ENCODE measurements at regions not wholly inside any gene's neighbourhood (a gene's known extent, or its start where the extent isn't known, plus 50 kb on each side); places are given as distances from the start of the nearest gene placed in this dataset.

DNA sequence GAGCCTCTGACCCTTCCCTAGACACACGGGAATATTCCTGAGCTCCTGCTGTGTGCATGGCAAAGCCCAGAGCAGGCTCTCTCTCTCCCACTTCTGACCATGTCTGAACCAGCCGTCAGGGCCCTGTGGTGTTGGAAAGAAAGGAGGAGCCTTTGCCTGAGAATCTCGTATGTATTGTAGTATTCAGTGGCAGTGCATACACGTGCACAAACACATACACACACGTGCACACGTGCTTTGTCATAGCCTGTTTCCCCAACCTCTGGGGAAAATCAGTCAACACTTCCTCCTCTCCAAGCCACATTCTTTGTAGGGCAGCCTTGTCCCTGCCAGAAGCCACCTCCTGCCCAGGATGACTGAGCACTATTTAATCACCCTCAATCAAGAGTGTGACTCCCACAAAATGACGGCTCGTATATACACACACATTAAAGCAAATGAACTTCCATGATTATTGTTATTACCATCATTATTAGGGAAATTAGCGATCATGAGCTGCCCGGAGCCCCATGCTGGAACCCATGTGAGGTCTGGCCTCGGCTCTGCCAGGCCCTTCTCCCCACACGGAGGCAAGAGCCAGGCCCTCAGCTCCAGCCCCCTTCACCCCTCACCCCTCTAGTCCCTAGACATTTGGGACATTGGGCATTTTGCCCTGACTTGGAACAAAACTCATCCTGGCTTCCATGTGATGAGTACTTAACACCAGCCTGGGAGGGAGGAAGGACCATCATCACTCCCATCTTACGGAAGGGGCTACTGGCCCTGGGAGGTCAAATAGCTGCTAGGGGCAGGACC lies 331.9 kb downstream of the NPHP4 start:
- no peak for DNase-seq (ENCODE audit: low spot score)

DNA sequence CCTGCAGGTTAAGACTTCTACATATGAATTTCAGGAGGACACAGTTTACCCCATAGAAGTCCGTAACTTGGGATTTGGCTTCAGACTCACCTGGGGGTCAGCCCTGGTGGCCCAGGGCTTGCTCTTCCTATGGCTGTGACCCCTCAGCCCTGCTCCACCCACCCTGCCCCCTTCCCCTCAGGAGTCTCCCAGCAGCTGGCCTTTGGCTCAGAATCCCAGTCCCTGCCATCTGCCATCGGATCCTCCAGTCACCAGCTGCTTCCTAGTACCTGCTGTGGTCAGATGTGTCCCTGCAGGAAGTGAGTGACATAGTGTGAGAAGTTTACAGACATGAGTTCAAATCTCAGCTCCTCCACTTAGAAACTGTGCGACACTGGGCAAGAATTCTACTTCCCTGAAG lies 332.6 kb downstream of the NPHP4 start:
- no peak for DNase-seq (ENCODE audit: low spot score)

DNA sequence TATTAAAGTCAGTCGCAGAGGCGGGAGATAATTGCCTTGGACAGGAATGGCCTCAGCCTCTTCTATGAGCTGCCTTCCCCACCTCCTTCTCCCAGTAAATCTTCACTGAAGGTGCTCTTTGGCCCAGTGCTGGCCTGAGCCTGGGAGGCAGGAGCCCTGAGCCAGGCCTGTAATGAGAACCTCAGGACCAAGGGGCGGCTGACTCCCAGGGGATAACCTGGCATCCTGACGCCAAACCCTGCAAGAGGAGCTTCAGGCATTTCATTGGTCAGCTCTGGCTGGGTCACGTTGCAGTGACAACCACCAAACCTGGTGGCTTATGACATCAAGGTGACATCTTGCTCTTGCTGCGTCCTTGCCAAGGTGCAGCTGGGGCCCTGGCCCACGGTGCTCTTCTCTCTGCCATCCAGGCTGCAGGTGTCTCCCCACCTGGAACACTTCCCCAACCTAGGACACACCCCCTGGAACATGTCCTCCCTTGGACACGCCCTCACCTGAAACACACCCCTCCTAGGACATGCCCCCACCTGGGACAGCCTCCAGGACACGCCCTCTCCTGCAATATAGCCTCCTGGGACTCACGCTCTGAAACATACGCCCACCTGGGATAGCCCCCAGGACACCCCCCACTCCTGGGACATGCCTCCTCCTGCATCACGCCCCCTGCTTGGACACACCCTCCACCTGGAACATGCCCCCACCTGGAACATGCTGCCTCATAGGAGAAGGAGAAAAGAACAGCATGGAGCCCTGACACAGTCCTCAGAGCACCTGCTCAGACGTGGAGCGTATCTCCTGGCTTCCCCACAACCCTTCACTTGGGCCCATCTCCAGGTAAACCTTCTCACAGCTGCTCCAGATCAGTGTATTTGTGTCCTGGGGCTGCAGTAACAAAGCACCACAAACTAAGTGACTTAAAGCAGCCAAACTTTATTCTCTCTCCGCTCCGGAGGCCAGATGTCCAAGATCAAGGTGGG lies 333.6 kb downstream of the NPHP4 start:
- no peak for DNase-seq (ENCODE audit: low spot score)

DNA sequence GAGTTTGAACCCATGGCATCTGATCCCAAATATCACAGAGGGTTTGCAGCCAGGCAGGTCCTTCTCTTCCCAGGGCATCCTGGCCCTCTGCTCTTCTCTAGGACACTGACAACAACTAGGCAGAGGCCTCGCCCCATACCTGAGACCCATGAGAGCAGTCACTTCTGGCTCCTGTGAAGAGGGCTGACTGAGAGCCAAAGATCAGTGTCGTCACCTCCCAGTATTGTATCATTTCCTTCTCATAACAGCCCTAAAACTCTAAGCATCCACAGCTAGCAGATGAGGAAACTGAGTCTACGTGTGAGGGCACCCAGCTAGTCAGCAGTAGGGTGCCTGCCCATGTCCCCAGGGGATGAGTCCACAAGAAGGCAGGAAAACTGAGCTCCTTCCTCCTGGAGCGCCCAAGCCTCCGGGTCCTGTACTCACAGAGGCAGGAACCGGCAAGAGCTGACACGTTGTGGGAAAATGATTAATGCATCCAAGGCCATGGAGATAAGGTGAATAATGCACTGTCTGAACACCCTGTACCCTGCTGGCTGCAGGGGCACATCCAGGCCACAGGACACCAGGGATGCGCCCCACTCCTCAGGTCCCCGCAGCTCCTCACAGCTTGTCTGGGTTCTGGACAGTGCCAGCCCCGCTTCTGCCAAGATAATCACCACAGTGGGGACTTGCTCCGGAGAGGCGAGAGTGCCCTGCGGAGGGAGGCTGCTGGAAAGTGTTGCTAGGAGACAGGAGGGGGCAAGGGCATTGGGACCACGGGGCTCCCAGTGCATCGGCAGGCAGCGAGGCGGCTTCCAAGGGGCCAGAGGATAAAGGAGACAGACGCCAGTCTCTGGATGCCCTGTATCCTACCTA lies 340.0 kb downstream of the NPHP4 start:
- DNase-seq (ENCODE audit: low spot score) = no peak

DNA sequence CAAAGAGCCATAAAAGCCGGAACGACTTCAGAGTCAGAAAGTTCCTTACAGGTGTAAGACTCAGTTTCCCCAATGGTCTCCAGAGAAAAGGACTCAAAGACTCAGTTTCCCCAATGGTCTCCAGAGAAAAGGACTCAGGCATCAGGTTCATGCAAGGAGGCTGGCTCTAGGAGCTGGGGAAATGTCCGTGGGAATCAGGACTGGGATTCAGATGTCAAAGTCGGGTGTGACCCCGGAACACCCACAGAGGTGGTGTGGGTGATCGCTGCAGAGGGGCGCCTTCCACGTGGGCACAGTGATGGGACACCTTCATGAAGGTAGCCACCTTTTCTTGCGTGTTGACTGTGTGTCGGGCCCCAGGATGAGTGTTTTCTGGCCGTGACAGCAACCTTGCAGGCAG lies 340.8 kb downstream of the NPHP4 start:
- DNase-seq (ENCODE audit: low spot score) = no peak

DNA sequence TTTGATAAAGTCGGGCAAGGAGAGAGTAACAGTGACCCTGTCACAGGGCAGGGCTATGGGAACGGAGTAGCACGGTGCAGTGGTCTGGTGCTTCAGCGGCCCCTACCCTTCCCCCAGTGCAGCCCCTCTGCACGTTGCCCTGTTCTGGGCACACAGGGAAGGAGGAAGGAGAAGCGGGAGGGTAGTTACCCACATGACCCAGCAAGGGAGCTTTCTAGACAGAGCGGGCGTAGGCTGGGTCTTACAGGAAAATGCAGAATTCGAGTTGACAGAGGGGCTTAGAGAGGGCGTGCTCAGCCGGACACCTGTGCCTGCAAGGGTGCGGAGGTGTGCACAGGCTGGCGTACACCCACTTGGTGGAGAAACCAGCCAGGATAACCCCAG lies 341.2 kb downstream of the NPHP4 start:
- DNase-seq (ENCODE audit: low spot score) = no peak

DNA sequence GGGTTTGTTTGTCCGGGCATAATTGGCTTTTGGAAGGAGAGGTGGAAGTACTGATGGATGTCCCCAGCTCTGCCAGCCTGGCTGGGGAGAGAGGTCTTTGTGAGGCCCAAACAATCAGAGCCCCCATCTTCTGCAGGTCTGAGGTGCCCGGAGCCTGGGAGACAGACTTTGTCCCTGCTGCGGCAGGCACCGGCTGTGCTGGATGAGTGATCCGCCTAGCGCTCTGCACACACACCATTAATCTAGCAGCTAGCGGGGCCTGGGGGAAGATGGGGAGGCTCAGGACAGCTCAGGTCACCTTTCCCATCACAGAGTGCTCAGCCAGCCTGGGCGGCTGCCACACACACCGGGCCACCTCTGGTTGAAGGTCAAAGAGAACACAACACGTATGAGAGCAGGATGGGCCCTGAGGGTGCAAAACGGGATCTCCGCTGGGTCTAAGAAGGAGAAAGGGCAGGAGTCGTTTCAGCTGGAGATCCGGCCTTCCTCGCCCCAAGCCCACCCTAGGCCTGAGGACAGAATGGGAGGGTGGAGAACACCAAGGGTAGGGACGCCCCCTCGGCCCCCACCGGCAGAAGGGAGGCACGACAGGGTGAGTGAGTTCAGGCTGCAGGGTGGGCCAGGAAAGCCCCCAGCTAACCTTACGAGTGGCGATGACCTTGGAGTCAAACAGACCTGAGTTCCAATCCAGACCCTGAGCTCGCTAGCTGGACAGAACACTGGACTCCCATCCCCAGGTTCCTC lies 341.8 kb downstream of the NPHP4 start:
- no peak for DNase-seq (ENCODE audit: low spot score)

DNA sequence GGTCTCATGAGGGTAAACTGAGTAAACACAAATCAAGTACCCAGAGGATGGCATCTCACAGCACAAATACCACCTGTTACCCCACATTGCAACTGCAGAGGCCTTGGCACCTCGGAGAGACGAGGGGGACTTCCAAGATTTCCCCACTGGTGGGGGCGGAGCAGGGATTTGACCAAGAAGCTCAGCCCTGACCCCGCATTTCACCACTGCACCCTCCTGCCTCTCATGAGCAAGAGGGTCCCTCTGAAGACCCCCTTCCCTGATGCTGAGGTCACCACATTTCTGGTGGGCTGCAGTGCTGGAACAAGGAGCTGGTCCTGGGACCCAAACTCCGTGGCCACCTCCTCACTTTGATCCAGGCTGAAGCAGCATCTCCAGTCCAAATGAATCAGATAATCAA lies 342.4 kb downstream of the NPHP4 start:
- DNase-seq (ENCODE audit: low spot score) = no peak

DNA sequence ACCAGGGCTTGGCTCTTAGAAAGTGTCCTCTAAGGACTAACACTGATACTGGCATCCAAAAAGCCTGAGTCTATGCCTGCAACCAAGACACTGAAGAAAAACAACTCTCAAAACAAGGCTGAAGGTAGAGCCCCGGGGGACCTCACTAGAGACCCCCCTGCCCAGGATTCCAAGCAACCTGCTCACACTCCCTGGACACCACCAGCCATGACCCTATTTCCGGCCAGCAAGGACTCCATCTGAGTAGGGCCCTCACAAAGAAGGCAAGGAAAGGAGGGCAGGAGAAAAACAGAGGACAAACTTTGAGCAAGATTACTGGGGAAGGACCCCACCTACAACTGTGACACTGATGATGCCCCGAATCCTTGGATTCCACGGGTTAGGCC lies 343.1 kb downstream of the NPHP4 start:
- no peak for DNase-seq (ENCODE audit: low spot score)

DNA sequence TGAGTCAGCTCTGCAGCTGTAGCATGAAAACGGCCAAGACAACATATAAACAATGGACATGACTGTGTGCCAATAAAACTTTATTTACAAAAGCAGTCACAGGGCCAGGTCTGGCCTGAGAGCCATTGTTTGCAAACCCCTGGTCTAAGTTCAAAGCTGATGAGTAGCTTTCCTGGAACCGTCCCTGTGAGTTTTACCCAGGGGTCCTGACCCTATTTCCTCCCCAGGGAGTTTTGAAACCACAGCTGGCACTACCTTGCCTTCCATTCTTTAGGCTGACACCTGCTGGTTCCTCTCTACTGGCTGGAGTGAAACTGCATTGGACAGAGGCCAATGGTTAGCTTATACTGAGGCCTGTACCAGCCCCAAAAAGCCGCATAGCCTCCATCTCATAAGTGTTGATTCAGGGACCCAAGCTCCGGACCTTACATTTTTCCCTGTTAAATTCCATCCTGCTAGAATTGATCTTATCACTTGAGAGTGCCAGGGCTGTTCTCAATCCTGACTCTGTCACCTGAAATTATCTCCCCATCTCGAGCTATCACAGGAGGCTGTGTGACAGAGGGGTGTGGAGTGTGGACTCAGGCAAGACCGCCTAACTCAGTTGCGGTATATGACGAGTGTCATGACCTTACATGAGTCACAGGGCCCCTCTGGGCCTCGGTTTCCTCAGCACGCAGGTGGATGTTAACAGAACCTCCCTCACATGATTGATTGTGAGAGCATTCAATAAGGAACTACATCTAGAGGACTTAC lies 343.6 kb downstream of the NPHP4 start:
- DNase-seq (ENCODE audit: low spot score) = no peak

DNA sequence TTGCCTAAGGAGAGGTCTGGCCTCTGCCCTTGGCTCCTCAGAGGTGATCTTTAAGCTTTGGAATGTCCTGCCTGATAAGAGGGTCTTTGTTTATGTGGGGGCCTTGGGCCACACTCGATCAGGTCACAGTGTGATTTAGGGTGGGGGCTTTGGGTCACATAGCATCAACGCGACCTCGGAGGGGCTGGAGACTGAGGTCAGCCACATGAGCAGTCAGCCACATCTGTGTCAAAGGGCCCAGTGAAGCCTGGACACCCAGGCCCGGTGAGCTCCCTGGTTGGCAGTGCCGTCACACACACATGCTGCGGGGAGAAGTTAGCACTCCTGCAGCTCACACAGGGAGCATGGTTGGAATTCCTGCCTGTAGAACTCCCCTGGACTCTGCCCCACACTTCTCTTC lies 345.0 kb downstream of the NPHP4 start:
- DNase-seq (ENCODE audit: low spot score) = no peak

DNA sequence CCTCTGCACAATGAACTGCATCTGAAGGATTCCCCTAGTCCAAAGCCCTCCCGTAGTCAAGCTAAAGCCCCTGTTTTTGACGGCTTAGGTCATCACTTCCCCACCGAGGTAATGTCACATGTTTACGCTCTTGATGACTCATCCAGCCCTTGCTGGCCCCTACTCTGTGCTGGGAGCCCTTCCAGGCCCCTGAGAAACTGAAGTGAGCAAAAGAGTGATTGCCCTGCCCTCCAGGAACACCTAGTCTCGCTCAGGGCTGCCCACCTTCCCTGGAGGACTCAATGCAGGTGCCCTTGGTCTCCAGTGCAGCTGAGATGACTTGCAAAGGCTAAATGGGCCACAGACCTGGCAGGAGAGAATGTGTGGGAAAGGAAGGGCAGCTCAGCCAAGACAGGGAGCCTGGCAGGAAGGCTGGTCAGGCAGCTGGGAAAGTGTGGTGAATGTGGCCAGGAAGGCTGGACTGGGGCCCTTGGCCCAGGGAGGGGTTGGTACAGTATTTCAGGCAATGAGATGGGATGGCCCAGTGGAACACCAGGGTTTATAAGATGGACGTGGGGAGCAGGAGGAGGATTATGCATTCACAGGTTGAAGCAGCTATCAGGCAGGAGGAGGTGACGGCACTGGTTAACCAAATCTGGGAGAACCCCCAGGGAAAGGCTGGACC lies 345.6 kb downstream of the NPHP4 start:
- DNase-seq (ENCODE audit: low spot score) = no peak

DNA sequence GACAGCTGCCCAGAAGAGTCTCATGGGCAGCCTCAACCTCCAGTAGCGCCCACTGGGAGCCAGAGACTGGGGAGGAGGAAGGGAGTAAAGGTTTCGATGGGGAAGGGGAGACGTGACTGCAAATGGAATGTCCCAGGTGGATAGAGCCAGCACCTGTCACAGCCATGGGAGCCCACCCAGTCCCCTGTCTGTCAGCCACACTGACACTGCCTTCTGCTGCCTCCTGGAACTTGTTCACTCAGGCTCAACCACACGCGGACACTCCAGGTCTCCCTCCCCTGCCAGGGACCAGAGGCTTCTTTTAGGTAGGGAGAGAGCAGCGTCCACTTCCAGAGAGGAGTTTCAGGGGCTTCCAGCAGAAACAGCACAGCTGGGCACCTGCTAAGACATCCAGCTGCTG lies 346.3 kb downstream of the NPHP4 start:
- no peak for DNase-seq (ENCODE audit: low spot score)

DNA sequence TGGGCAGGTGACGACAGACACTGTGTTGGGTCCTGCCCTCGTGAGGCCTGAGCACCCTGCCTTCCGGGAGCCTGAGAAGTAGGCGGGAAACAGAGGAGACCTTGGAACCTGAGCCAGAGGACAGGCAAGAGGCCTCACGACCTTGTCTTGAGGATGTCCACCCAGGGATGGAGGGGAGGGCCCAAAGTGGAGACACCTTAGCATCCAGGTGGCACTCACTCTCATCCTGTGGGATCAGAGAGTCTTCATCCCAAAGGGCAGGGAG lies 347.2 kb downstream of the NPHP4 start:
- DNase-seq (ENCODE audit: low spot score) = no peak

DNA sequence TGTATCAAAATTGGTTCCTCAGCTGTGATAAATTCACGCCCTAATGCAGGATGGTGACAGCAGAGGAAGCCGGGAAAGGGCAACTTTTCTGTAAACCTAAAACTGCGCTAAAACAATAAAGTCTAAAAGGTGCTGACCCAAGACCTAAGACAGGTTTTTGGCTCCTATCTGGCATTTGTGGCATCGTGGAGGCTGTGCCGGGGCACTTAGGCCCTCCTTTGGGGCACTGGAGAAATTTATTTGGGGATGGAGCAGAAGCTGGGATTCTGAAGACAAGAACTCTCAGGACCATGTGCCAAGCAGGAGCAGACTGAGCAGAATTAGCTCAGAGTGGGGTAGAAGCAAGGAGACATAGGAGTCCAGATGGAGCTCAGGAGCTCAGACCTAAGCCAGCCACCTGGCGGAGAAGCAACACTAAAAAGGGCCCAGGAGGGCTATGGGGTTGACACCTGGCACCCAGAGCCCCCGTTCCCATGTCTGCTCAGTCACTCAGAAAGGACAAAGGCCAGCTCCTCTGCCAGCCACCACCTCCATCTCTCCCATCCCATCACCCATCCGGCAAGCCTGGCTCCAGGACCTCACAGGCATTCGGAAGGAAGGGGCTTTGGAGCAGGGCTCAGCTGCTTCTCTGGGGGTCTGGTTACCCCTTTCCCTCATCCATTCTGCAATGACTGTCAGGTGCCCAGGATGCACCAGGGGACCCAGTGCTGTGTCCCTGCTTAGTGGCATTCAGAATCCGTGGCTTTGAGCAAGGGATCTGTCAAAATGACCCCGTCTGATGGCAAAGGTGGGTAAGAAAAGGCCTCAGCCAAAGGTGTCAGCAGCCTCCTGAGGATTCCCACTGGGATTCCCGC lies 347.7 kb downstream of the NPHP4 start:
- no peak for DNase-seq (ENCODE audit: low spot score)

DNA sequence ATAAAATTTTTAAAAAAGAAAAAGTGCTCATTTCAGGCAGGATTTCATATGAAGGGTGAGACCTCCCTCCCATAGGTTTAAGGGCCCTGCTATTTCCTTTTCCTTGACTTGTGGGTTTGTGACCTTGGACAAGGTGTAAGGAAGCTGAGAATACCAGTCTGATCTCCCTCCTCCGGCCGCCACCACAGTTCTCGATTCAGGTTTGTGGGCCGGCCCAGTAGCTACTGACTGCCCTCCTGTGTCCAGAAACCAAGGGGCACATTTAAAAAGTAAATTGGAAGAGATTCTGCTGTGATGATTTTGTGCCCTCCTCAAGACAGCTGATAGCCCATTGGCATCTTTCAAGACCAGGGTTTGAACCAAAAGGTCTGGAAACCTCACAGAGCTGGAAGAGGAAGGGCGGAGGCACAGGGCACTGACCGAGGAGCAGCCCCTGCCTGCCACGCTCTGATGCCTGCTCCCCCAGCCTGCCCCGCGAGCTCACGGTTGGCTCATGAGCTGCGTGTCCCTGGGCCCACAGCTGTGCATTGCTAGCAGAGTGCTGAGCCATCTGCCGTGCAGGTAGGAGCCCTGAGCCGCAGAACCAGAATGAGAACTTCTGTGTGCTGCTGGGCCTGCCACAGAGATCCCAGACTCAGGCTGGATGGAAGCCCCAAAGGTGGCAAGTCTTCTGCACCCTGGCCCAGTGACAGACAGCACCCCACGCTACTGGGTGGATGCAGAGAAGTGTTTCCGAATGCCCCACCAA lies 348.7 kb downstream of the NPHP4 start:
- DNase-seq (ENCODE audit: low spot score) = no peak

DNA sequence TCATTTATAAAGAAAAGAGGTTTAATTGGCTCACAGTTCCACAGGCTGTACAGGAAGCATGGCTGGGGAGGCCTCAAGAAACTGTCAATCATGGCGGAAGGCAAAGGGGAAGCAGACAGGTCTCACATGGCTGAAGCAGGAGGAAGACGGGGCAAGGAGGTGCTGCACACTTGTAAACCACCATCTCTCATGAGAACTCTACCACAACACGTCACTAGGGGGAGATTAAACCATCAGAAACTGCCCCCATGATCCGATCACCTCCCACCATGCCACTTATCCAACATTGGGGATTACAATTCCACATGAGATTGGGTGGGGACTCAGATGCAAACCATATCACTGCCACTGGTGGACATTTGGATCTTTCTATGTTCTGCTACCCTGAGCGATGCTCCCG lies 351.4 kb downstream of the NPHP4 start:
- no peak for DNase-seq (ENCODE audit: low spot score)

DNA sequence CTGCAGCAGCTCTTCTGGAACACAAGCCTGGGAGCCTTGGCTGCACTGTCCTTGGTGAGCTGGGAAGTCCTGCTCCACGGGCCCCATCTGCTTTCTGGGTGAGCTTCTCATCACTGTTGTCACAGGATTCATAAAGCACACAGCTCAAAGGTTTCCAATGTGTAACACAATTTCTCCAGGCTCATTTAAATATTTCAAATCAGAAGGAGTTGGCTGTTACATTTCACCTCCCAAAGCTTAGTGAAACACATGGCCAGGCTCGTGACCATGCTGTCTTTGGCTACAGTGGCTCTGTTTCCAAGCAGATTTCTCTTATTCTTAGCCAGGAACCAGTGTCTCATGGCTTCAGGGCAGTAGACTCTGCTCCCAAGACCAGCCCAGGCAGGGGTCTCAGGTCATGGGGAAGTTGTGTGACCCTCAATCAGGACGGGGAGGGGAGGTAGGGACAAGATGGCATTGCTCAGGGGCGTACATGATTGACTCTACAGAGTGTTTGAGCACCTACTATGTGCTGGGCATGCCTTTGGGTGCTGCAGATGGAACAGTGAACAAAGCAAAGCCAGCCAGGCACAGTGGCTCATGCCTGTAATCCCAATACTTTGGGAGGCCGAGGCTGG lies 353.0 kb downstream of the NPHP4 start:
- no peak for DNase-seq (ENCODE audit: low spot score)
